Breast epithelium (tissue), 4 donors: ENCODE measurements at regions not wholly inside any gene's neighbourhood (a gene's known extent, or its start where the extent isn't known, plus 50 kb on each side); places are given as distances from the start of the nearest gene placed in this dataset.

Experiments used
- DNase-seq, 2 donors: peaks; one replicate each; pipeline ENCODE4 v3.0.0-alpha.2; 2019; ENCODE audit warnings: low spot score in 2 of 2
- H3K27ac ChIP-seq, 2 donors: fragments of 200-600 bp; sonication (generic) in 1 of 2; one replicate each; pipeline ENCODE4 v1.5.1; 2016 to 2019; ENCODE audit warnings: mild to moderate bottlenecking in 1 of 2
- H3K27me3 ChIP-seq, 2 donors: fragments of 200-600 bp; sonication (generic) in 1 of 2; one replicate each; pipeline versions ENCODE4 v1.5.1 to v1.6.0; 2017 to 2019; ENCODE audit warnings: control low read depth in 1 of 2, mild to moderate bottlenecking in 1 of 2
- H3K36me3 ChIP-seq: fragments of 200-600 bp; one replicate; pipeline ENCODE4 v1.5.1; 2019
- H3K4me1 ChIP-seq, 2 donors: fragments of 200-600 bp; sonication (generic); one replicate each; pipeline ENCODE4 v1.5.1; 2016 to 2019; ENCODE audit warnings: control low read depth in 1 of 2
- H3K4me3 ChIP-seq, 3 donors: fragments of 200-600 bp; sonication (generic); 1 replicate in 2 of 3; 2 replicates in 1 of 3; pipeline ENCODE4 v1.5.1; 2016 to 2019; ENCODE audit warnings: mild to moderate bottlenecking in 3 of 3, moderate library complexity in 2 of 3
- H3K9me3 ChIP-seq, 2 donors: fragments of 200-600 bp; sonication (generic) in 1 of 2; one replicate each; pipeline ENCODE4 v1.5.1; 2016 to 2019; ENCODE audit warnings: control low read depth in 1 of 2
- POLR2A ChIP-seq: fragments of 450-650 bp; IDR thresholded peaks from one replicate; pipeline ENCODE4 v1.6.1; 2016; ENCODE audit warnings: antibody characterized with exemption, mild to moderate bottlenecking, moderate library complexity
- POLR2AphosphoS5 ChIP-seq, 3 donors: sonication (generic); formaldehyde crosslinking; IDR thresholded peaks; one replicate each; pipeline ENCODE4 v1.6.1; 2017; ENCODE audit warnings: antibody characterized with exemption in 3 of 3
- intact Hi-C: fragments of 100-400 bp; cut with DNase I; formaldehyde crosslinking; loops from one replicate; pipeline ENCODE4 v1.15.1; 2023; ENCODE audit warnings: low total_unique reads
- TF ChIP-seq, protein P1 (sequence below), 3 donors: fragments of 450-650 bp; IDR thresholded peaks; one replicate each; pipeline ENCODE4 v1.5.1; 2016 to 2017; ENCODE audit warnings: antibody characterized with exemption in 3 of 3, mild to moderate bottlenecking in 3 of 3, moderate library complexity in 3 of 3

GRCh38 chr15:47824147-47824546 is 106.8 kb downstream of the SEMA6D start:
- Histone ChIP-seq H3K27ac (no peak overlapping the region), H3K36me3 (no peaks in the 10 kb centered on the region), H3K27me3 (peaks cover 0 to 3% of the 10 kb centered on the region in 2 donors), H3K4me3 (no peak overlapping the region), H3K9me3 (no peaks in the 10 kb centered on the region), H3K4me1 (no peaks in the 10 kb centered on the region)
- intact Hi-C loops, result no loop called here
- TF ChIP-seq, protein P1, sequence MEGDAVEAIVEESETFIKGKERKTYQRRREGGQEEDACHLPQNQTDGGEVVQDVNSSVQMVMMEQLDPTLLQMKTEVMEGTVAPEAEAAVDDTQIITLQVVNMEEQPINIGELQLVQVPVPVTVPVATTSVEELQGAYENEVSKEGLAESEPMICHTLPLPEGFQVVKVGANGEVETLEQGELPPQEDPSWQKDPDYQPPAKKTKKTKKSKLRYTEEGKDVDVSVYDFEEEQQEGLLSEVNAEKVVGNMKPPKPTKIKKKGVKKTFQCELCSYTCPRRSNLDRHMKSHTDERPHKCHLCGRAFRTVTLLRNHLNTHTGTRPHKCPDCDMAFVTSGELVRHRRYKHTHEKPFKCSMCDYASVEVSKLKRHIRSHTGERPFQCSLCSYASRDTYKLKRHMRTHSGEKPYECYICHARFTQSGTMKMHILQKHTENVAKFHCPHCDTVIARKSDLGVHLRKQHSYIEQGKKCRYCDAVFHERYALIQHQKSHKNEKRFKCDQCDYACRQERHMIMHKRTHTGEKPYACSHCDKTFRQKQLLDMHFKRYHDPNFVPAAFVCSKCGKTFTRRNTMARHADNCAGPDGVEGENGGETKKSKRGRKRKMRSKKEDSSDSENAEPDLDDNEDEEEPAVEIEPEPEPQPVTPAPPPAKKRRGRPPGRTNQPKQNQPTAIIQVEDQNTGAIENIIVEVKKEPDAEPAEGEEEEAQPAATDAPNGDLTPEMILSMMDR (IDR thresholded peaks at IDR 0.05), result no peak
- TF ChIP-seq POLR2A, result no peak
- no peak for TF ChIP-seq POLR2AphosphoS5 (IDR thresholded peaks at IDR 0.05)
- DNase-seq, result no peak

- no peak overlapping the region for H3K27ac ChIP-seq
- H3K36me3 ChIP-seq, result no peaks in the 10 kb centered on the region
- H3K9me3 ChIP-seq, result no peaks in the 10 kb centered on the region
- DNase-seq, result no peak
- intact Hi-C loops, result no loop called here
- H3K4me3 ChIP-seq, result no peak overlapping the region
- TF ChIP-seq, protein P1 (IDR thresholded peaks at IDR 0.05), result no peak
- no peak for TF ChIP-seq POLR2AphosphoS5 (IDR thresholded peaks at IDR 0.05)
- TF ChIP-seq POLR2A, result no peak
- H3K27me3 ChIP-seq, result peaks cover 0 to 3% of the 10 kb centered on the region in 2 donors
- no peaks in the 10 kb centered on the region for H3K4me1 ChIP-seq
These were observed 112.4 kb downstream of the SEMA6D start for GRCh38 chr15:47829667-47830066.

GRCh38 chr15:47834093-47834492 is 116.8 kb downstream of the SEMA6D start:
- DNase-seq, result no peak
- intact Hi-C loops, result no loop called here
- H3K9me3 ChIP-seq, result no peaks in the 10 kb centered on the region

GRCh38 chr15:47839233-47839825 is 122.0 kb downstream of the SEMA6D start:
- no peaks in the 10 kb centered on the region for H3K9me3 ChIP-seq
- DNase-seq, result no peak
- no peaks in the 10 kb centered on the region for H3K36me3 ChIP-seq
- TF ChIP-seq POLR2AphosphoS5 (IDR thresholded peaks at IDR 0.05), result no peak
- no peak for TF ChIP-seq POLR2A
- TF ChIP-seq, protein P1 (IDR thresholded peaks at IDR 0.05), result no peak
- H3K4me3 ChIP-seq, result no peak overlapping the region
- H3K27ac ChIP-seq, result no peak overlapping the region
- intact Hi-C loops, result no loop called here
- no peaks in the 10 kb centered on the region for H3K27me3 ChIP-seq
- H3K4me1 ChIP-seq, result no peaks in the 10 kb centered on the region

More at GRCh38 chr15:47834093-47834492, 116.8 kb downstream of the SEMA6D start:
- TF ChIP-seq POLR2A, result no peak
- TF ChIP-seq POLR2AphosphoS5 (IDR thresholded peaks at IDR 0.05), result no peak
- TF ChIP-seq, protein P1 (IDR thresholded peaks at IDR 0.05), result no peak
- Histone ChIP-seq H3K4me3 (no peak overlapping the region), H3K36me3 (no peaks in the 10 kb centered on the region), H3K4me1 (no peaks in the 10 kb centered on the region), H3K27ac (no peak overlapping the region), H3K27me3 (no peaks in the 10 kb centered on the region)

DNA sequence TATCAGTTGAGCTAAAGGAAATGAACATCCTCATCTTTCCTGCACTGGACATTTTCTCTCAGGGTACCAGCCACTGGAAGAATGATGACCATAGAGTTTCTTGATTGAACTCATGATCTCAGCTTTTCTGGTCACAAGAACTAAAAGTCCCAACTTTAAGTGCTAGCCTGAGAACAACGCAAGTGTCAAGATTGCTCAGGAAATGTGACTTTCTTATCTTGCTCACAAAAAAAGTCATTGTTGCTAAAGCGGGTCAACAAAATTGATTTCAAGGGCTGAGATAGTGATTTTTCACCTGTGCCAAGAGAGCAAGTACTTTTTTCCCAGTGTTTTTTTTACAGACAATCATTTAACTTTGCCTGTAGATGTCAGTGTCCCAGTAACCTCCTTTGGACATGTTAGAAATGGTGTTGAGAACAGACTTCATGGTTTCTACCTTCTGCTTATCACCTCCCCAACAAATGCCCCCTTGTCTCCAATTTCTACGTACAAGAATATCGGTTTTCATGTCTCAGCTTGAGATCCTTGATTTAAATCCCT is 125.9 kb downstream of the SEMA6D start:
- Histone ChIP-seq H3K27me3 (no peaks in the 10 kb centered on the region), H3K36me3 (no peaks in the 10 kb centered on the region), H3K27ac (no peak overlapping the region), H3K9me3 (no peaks in the 10 kb centered on the region), H3K4me3 (no peak overlapping the region), H3K4me1 (no peaks in the 10 kb centered on the region)
- intact Hi-C loops, result no loop called here
- DNase-seq, result no peak
- TF ChIP-seq, protein P1 (IDR thresholded peaks at IDR 0.05), result no peak
- TF ChIP-seq POLR2AphosphoS5 (IDR thresholded peaks at IDR 0.05), result no peak
- TF ChIP-seq POLR2A, result no peak
